HepG2 (cell line): ENCODE measurements at regions not wholly inside any gene's neighbourhood (a gene's known extent, or its start where the extent isn't known, plus 50 kb on each side); places are given as distances from the start of the nearest gene placed in this dataset.

Experiments used
- ATAC-seq: fragments of 200-7000 bp; cut with Tn5 transposase; 3 replicates; pipeline ENCODE4 v1.9.1; 2020; ENCODE audit warnings: mild to moderate bottlenecking, moderate library complexity
- BruUV-seq: library from RNA; stranded (reverse); fragments of 400-500 nt; replicated peaks from 2 replicates; lab custom pipeline; 2021; lab: Mats Ljungman, UMichigan
- CTCF ChIA-PET: fragments of 300-600 bp; formaldehyde crosslinking; extraction: SDS; loops from one replicate; lab custom pipeline; 2021; ENCODE audit warnings: low total read pairs, inconsistent platforms, low intra/inter-chr PET ratio; lab: Yijun Ruan, JAX
- POLR2A ChIA-PET: fragments of 350-600 bp; sonication (Branson Sonifier 250); formaldehyde crosslinking; loops from one replicate; lab custom pipeline; 2020; ENCODE audit warnings: antibody characterized with exemption, inconsistent platforms; lab: Yijun Ruan, JAX
- DNase-seq: peaks from one replicate; pipeline ENCODE4 v3.0.0-alpha.2; 2015; ENCODE audit warnings: low spot score
- FAIRE-seq: peaks from 3 replicates; lab custom pipeline; 2011; peaks lifted over from hg19 to GRCh38; lab: Jason Lieb, UNC
- H2AFZ ChIP-seq: one replicate; pipeline ENCODE4 v1.6.1; 2011; ENCODE audit warnings: low read length, inconsistent platforms
- H3K27ac ChIP-seq: fragments of 300-600 bp; 3 replicates; pipeline ENCODE4 v1.8.0; 2011; ENCODE audit warnings: mixed run types, mild to moderate bottlenecking, mixed read lengths, low read length, inconsistent platforms; ENCODE audit not compliant: insufficient read depth; ENCODE audit errors: extremely low read length
- H3K27me3 ChIP-seq, 2 experiments: fragments of 200-600 bp in 1 of 2; 2 replicates in 1 of 2; 3 replicates in 1 of 2; pipeline versions ENCODE4 v1.6.0 to v1.8.0; 2011; ENCODE audit warnings: low read length in 2 of 2, mild to moderate bottlenecking in 2 of 2, moderate library complexity in 2 of 2, inconsistent platforms in 1 of 2; ENCODE audit not compliant: insufficient read depth in 2 of 2, control insufficient read depth in 1 of 2
- H3K36me3 ChIP-seq, 2 experiments: fragments of 200-600 bp in 1 of 2; replicated peaks in 1 of 2; 2 replicates in 1 of 2; 3 replicates in 1 of 2; pipeline versions ENCODE4 v1.5.1 to v1.8.0; 2011; ENCODE audit warnings: low read length in 2 of 2, inconsistent platforms in 1 of 2; ENCODE audit not compliant: insufficient read depth in 2 of 2, control insufficient read depth in 1 of 2
- H3K4me1 ChIP-seq: 2 replicates; pipeline ENCODE4 v1.5.1; 2012; ENCODE audit warnings: low read length, inconsistent platforms; ENCODE audit not compliant: insufficient read depth
- H3K4me2 ChIP-seq: 2 replicates; pipeline ENCODE4 v1.6.0; 2011; ENCODE audit warnings: low read depth, low read length, inconsistent platforms
- H3K4me3 ChIP-seq, 3 experiments: fragments of 200-600 bp in 1 of 3; sonication (generic), shearing (Covaris generic) in 1 of 3; replicated peaks in 1 of 3; 2 replicates each; pipeline ENCODE4 v1.5.1; 2011 to 2016; ENCODE audit warnings: low read length in 3 of 3, inconsistent platforms in 2 of 3, low read depth in 2 of 3, mild to moderate bottlenecking in 2 of 3, control low read depth in 1 of 3, mixed read lengths in 1 of 3; ENCODE audit not compliant: insufficient read depth in 1 of 3
- H3K79me2 ChIP-seq: one replicate; pipeline ENCODE4 v1.6.1; 2011; ENCODE audit warnings: low read length, inconsistent platforms; ENCODE audit not compliant: insufficient read depth
- H3K9ac ChIP-seq: 2 replicates; pipeline ENCODE4 v1.6.0; 2011; ENCODE audit warnings: mild to moderate bottlenecking, low read depth, low read length, inconsistent platforms; ENCODE audit not compliant: insufficient read depth
- H3K9me3 ChIP-seq: 2 replicates; pipeline ENCODE4 v1.5.1; 2012; ENCODE audit warnings: mild to moderate bottlenecking, low read length
- H4K20me1 ChIP-seq: 2 replicates; pipeline ENCODE4 v1.6.0; 2011; ENCODE audit warnings: inconsistent platforms, mild to moderate bottlenecking, low read length, moderate library complexity; ENCODE audit not compliant: insufficient read depth
- KDM3A ChIP-seq: IDR thresholded peaks from 2 replicates; pipeline ENCODE4 v1.6.1; 2018; ENCODE audit warnings: low read depth, missing compliant biosample characterization
- PHF5A ChIP-seq: IDR thresholded peaks from one replicate; pipeline ENCODE4 v1.6.1; 2018; ENCODE audit warnings: low read depth, missing genetic modification reagents; ENCODE audit not compliant: unreplicated experiment
- PRDM4 ChIP-seq: sonication (generic); formaldehyde crosslinking; IDR thresholded peaks from 2 replicates; pipeline ENCODE4 v1.9.0; 2021; ENCODE audit warnings: missing genetic modification reagents, borderline replicate concordance
- RARG ChIP-seq: sonication (generic); formaldehyde crosslinking; IDR thresholded peaks from 2 replicates; pipeline ENCODE4 v1.4.0; 2020; ENCODE audit warnings: low read depth, mild to moderate bottlenecking, missing genetic modification reagents
- RELA ChIP-seq: sonication (generic); formaldehyde crosslinking; IDR thresholded peaks from 2 replicates; pipeline ENCODE4 v1.4.0; 2020; ENCODE audit warnings: missing genetic modification reagents
- ZNF296 ChIP-seq: sonication (generic); formaldehyde crosslinking; conservative IDR thresholded peaks from 2 replicates; pipeline ENCODE4 v1.5.0; 2020; ENCODE audit warnings: mild to moderate bottlenecking, missing genetic modification reagents
- ZNF510 ChIP-seq: sonication (generic); formaldehyde crosslinking; IDR thresholded peaks from 2 replicates; pipeline ENCODE4 v1.4.0; 2020; ENCODE audit warnings: low read depth, mild to moderate bottlenecking, missing genetic modification reagents
- WGBS: methylation state at CpG from one replicate; pipeline ENCODE4 v1.1.6; 2017; ENCODE audit warnings: low lambda C conversion rate; 5-methylcytosine and 5-hydroxymethylcytosine counted together
- in situ Hi-C: cut with HindIII; loops from 2 replicates; pipeline ENCODE4 v1.10.0; 2017; ENCODE audit warnings: low pct_unique_long_range_greater_than_20kb; ENCODE audit not compliant: extremely low pct_ligation_motif_present
- intact Hi-C: fragments of 100-400 bp; cut with micrococcal nuclease; formaldehyde crosslinking; loops from one replicate; pipeline ENCODE4 v1.10.0; 2022; ENCODE audit not compliant: unreplicated experiment
- TF ChIP-seq, protein P1 (sequence below): sonication (generic); formaldehyde crosslinking; IDR thresholded peaks from 2 replicates; pipeline ENCODE4 v1.5.1; 2020; ENCODE audit warnings: missing genetic modification reagents, mild to moderate bottlenecking, borderline replicate concordance

DNA sequence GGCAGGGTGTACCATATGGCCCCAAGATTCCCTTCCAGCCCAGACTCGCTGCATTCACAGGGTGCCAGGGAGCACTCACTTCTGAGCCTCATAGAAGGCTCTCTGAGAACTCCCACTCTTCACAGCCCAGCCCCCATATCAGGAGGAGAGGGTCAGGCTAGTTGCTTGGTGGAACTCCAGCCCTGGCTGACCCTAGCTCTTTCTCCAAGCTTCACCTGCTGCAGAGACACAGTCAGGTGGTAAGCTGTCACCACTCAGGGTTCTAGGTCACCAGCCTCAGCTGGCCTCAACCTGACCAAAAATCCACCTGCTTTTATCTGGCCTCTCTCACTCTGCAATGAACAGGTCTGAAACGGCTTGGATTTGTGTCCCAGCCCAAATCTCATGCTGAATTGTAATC lies 162.7 kb upstream of the MLN start (continued):
- TF ChIP-seq PRDM4 (CRISPR knock-in tag) (no peak), ZNF296 (no peak), KDM3A (CRISPR knock-in tag) (no peak)
- TF ChIP-seq, all 625 proteins: peak for 0

- CTCF ChIA-PET: no interaction called here
- 35% methylated on average over 8 of the region's 8 CpGs for WGBS
- ATAC-seq (no peak), FAIRE-seq (no peak), DNase-seq (no peak)
- intact Hi-C loops (loop anchor here (5.0 kb wide), 1 partner anchor 33 kb away; no protein-coding TSS in a partner anchor), in situ Hi-C loops (loop anchor here (5.0 kb wide), 1 partner anchor 62 kb away; no protein-coding TSS in a partner anchor)
- BruUV-seq: no TSS peak
- Histone ChIP-seq H3K9ac (no peak overlapping the region), H3K9me3 (no peaks in the 10 kb centered on the region), H2AFZ (no peak overlapping the region), H3K4me1 (no peaks in the 10 kb centered on the region), H3K4me3 (no peak overlapping the region), H3K27ac (no peak overlapping the region), H3K27me3 (peaks cover 3 to 31% of the 10 kb centered on the region in 2 experiments; a peak in 3 of 5 replicates), H3K79me2 (no peaks in the 10 kb centered on the region), H4K20me1 (no peaks in the 10 kb centered on the region), H3K36me3 (no peaks in the 10 kb centered on the region), H3K4me2 (no peak overlapping the region)
- no peak for TF ChIP-seq RARG (CRISPR knock-in tag)
- TF ChIP-seq PHF5A (CRISPR knock-in tag): no peak
- TF ChIP-seq RELA (CRISPR knock-in tag): no peak
- no peak for TF ChIP-seq ZNF510 (CRISPR knock-in tag)
- TF ChIP-seq, protein P1, sequence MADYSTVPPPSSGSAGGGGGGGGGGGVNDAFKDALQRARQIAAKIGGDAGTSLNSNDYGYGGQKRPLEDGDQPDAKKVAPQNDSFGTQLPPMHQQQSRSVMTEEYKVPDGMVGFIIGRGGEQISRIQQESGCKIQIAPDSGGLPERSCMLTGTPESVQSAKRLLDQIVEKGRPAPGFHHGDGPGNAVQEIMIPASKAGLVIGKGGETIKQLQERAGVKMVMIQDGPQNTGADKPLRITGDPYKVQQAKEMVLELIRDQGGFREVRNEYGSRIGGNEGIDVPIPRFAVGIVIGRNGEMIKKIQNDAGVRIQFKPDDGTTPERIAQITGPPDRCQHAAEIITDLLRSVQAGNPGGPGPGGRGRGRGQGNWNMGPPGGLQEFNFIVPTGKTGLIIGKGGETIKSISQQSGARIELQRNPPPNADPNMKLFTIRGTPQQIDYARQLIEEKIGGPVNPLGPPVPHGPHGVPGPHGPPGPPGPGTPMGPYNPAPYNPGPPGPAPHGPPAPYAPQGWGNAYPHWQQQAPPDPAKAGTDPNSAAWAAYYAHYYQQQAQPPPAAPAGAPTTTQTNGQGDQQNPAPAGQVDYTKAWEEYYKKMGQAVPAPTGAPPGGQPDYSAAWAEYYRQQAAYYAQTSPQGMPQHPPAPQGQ (CRISPR knock-in tag): no peak
- POLR2A ChIA-PET: no interaction called here
These were observed 162.0 kb upstream of the MLN start for GRCh38 chr6:33965766-33966165.
